ENCODE measurements at regions not wholly inside any gene's neighbourhood (a gene's known extent, or its start where the extent isn't known, plus 50 kb on each side); places are given as distances from the start of the nearest gene placed in this dataset.

GRCh38 chr5:10036136-10036815 lies 213.4 kb downstream of the ATPSCKMT start:
- no peak for TF ChIP-seq CTCF (IDR thresholded peaks at IDR 0.05)
- no peak for TF ChIP-seq POLR2A (IDR thresholded peaks at IDR 0.05)
- no peak for TF ChIP-seq POLR2AphosphoS5 (IDR thresholded peaks at IDR 0.05)
- TF ChIP-seq EP300 (IDR thresholded peaks at IDR 0.05) = no peak

All from gastroesophageal sphincter (tissue), 3 donors.